ENCODE measurements at regions not wholly inside any gene's neighbourhood (a gene's known extent, or its start where the extent isn't known, plus 50 kb on each side); places are given as distances from the start of the nearest gene placed in this dataset.

DNA sequence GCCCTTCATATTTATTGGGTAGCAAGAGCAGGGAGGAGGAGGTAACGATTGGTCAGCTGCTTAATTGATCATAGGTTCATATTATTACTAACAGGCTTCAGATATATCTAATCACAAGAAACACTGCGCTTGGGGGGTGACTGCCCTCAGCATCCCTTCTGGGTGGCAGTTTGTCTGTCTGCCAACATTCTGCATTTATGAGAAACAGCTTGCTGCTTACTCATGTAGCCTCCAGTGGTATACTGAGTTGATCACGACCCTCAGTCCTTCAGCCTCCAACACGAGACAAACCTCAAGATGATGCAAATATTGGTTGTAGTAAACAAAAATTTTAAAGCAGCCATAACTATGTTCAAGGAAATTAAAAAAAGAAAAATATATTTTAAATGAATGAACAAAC lies 657.8 kb upstream of the PHF14 start:
- no peak for TF ChIP-seq SMC3 (conservative IDR thresholded peaks at IDR 0.05; ENCODE audit: poor library complexity)
- TF ChIP-seq EP300 (conservative IDR thresholded peaks at IDR 0.05; ENCODE audit: poor library complexity, severe bottlenecking) = no peak
- TF ChIP-seq MXI1 (conservative IDR thresholded peaks at IDR 0.05; ENCODE audit: poor library complexity, severe bottlenecking) = no peak
- TF ChIP-seq, protein P1, sequence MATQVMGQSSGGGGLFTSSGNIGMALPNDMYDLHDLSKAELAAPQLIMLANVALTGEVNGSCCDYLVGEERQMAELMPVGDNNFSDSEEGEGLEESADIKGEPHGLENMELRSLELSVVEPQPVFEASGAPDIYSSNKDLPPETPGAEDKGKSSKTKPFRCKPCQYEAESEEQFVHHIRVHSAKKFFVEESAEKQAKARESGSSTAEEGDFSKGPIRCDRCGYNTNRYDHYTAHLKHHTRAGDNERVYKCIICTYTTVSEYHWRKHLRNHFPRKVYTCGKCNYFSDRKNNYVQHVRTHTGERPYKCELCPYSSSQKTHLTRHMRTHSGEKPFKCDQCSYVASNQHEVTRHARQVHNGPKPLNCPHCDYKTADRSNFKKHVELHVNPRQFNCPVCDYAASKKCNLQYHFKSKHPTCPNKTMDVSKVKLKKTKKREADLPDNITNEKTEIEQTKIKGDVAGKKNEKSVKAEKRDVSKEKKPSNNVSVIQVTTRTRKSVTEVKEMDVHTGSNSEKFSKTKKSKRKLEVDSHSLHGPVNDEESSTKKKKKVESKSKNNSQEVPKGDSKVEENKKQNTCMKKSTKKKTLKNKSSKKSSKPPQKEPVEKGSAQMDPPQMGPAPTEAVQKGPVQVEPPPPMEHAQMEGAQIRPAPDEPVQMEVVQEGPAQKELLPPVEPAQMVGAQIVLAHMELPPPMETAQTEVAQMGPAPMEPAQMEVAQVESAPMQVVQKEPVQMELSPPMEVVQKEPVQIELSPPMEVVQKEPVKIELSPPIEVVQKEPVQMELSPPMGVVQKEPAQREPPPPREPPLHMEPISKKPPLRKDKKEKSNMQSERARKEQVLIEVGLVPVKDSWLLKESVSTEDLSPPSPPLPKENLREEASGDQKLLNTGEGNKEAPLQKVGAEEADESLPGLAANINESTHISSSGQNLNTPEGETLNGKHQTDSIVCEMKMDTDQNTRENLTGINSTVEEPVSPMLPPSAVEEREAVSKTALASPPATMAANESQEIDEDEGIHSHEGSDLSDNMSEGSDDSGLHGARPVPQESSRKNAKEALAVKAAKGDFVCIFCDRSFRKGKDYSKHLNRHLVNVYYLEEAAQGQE (IDR thresholded peaks at IDR 0.05; ENCODE audit: borderline replicate concordance) = no peak
- no peak for TF ChIP-seq POLR2AphosphoS5 (IDR thresholded peaks at IDR 0.05)
- no peak for TF ChIP-seq TAF1 (IDR thresholded peaks at IDR 0.05; ENCODE audit: low read depth)
- TF ChIP-seq, protein P2, sequence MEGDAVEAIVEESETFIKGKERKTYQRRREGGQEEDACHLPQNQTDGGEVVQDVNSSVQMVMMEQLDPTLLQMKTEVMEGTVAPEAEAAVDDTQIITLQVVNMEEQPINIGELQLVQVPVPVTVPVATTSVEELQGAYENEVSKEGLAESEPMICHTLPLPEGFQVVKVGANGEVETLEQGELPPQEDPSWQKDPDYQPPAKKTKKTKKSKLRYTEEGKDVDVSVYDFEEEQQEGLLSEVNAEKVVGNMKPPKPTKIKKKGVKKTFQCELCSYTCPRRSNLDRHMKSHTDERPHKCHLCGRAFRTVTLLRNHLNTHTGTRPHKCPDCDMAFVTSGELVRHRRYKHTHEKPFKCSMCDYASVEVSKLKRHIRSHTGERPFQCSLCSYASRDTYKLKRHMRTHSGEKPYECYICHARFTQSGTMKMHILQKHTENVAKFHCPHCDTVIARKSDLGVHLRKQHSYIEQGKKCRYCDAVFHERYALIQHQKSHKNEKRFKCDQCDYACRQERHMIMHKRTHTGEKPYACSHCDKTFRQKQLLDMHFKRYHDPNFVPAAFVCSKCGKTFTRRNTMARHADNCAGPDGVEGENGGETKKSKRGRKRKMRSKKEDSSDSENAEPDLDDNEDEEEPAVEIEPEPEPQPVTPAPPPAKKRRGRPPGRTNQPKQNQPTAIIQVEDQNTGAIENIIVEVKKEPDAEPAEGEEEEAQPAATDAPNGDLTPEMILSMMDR (IDR thresholded peaks at IDR 0.05; ENCODE audit: poor library complexity, severe bottlenecking) = no peak

All from neural cell (in vitro differentiated cells).